Hepatocyte (in vitro differentiated cells): ENCODE measurements at regions not wholly inside any gene's neighbourhood (a gene's known extent, or its start where the extent isn't known, plus 50 kb on each side); places are given as distances from the start of the nearest gene placed in this dataset.

Experiments used
- EZH2 ChIP-seq: fragments of 200-600 bp; sonication (generic); IDR thresholded peaks from 2 replicates; pipeline ENCODE4 v1.6.1; 2016; ENCODE audit warnings: antibody characterized with exemption, mild to moderate bottlenecking, borderline replicate concordance
- EZH2phosphoT487 ChIP-seq: fragments of 200-600 bp; sonication (generic); IDR thresholded peaks from one replicate; pipeline ENCODE4 v1.6.1; 2018; ENCODE audit warnings: antibody characterized with exemption, mild to moderate bottlenecking, low read depth, moderate library complexity; ENCODE audit not compliant: unreplicated experiment, severe bottlenecking
- TF ChIP-seq, protein P1 (sequence below): fragments of 200-600 bp; sonication (generic); IDR thresholded peaks from 2 replicates; pipeline ENCODE4 v1.5.1; 2016; ENCODE audit warnings: antibody characterized with exemption, mild to moderate bottlenecking; ENCODE audit not compliant: poor library complexity

DNA sequence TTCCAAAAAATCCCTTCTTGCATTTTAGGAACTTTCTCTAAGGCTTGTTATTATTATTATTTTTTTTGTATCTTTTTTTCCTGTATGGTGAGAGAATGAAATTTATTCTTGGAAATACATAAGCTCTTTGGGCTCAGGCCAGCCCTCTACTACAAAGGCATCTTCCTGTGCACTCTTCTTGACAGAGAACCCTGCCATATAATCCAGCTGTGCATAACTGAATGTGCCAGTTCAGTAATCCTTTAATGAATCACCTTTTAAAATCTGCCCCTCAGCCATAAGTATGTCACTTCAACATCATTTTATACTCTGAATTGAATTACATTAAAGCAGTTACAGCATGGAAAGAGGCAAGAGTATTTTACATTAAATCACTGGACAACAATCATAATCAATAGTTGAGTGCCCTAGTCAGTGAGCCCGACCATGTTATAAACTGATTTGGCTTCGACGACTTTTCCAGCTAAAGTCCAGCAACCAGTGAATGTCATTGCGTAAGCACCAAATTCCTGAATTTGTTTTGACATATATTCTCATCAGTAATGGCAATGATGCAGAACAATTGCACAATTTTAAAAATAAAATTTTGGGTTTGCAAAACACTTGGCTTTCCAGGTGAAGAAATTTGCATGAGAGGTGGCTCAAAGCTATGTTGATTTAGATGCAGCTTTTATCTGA, 59.2 kb upstream of the KCNK2 start:
- TF ChIP-seq EZH2 (no peak), EZH2phosphoT487 (no peak)
- TF ChIP-seq, protein P1, sequence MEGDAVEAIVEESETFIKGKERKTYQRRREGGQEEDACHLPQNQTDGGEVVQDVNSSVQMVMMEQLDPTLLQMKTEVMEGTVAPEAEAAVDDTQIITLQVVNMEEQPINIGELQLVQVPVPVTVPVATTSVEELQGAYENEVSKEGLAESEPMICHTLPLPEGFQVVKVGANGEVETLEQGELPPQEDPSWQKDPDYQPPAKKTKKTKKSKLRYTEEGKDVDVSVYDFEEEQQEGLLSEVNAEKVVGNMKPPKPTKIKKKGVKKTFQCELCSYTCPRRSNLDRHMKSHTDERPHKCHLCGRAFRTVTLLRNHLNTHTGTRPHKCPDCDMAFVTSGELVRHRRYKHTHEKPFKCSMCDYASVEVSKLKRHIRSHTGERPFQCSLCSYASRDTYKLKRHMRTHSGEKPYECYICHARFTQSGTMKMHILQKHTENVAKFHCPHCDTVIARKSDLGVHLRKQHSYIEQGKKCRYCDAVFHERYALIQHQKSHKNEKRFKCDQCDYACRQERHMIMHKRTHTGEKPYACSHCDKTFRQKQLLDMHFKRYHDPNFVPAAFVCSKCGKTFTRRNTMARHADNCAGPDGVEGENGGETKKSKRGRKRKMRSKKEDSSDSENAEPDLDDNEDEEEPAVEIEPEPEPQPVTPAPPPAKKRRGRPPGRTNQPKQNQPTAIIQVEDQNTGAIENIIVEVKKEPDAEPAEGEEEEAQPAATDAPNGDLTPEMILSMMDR, result no peak
